GM12864 (cell line): ENCODE measurements at regions not wholly inside any gene's neighbourhood (a gene's known extent, or its start where the extent isn't known, plus 50 kb on each side); places are given as distances from the start of the nearest gene placed in this dataset.

ENCODE experiments used
- DNase-seq: peaks from one replicate; pipeline ENCODE4 v3.0.0-alpha.2; 2011; ENCODE audit warnings: low read depth
- H3K4me3 ChIP-seq: 2 replicates; pipeline ENCODE4 v1.5.1; 2011; ENCODE audit warnings: mild to moderate bottlenecking, low read depth, low read length, control low read depth
- CTCF ChIP-seq: IDR thresholded peaks from 2 replicates; pipeline ENCODE4 v1.5.1; 2011; ENCODE audit warnings: low read depth, mild to moderate bottlenecking, moderate library complexity, low read length, control low read depth, inconsistent platforms; ENCODE audit errors: missing control alignments

- DNase-seq = no peak
- no peak for TF ChIP-seq CTCF
- no peak overlapping the region for H3K4me3 ChIP-seq
Observed at GRCh38 chr14:85461432-85462133, 68.4 kb upstream of the FLRT2 start.

GRCh38 chr14:85463512-85463911 lies 66.4 kb upstream of the FLRT2 start:
- H3K4me3 ChIP-seq = no peak overlapping the region
- no peak for DNase-seq
- no peak for TF ChIP-seq CTCF

GRCh38 chr14:85464135-85464895 lies 65.6 kb upstream of the FLRT2 start:
- no peak overlapping the region for H3K4me3 ChIP-seq
- no peak for DNase-seq
- TF ChIP-seq CTCF = no peak

- no peak for DNase-seq
- no peak for TF ChIP-seq CTCF
- H3K4me3 ChIP-seq = no peak overlapping the region
Observed at GRCh38 chr14:85466678-85467077, 63.3 kb upstream of the FLRT2 start.

GRCh38 chr14:85468816-85469215 lies 61.1 kb upstream of the FLRT2 start:
- no peak for TF ChIP-seq CTCF
- no peak for DNase-seq
- no peak overlapping the region for H3K4me3 ChIP-seq

GRCh38 chr14:85471156-85471555 lies 58.8 kb upstream of the FLRT2 start:
- no peak overlapping the region for H3K4me3 ChIP-seq
- no peak for TF ChIP-seq CTCF
- no peak for DNase-seq
